ENCODE measurements at regions not wholly inside any gene's neighbourhood (a gene's known extent, or its start where the extent isn't known, plus 50 kb on each side); places are given as distances from the start of the nearest gene placed in this dataset.

DNA sequence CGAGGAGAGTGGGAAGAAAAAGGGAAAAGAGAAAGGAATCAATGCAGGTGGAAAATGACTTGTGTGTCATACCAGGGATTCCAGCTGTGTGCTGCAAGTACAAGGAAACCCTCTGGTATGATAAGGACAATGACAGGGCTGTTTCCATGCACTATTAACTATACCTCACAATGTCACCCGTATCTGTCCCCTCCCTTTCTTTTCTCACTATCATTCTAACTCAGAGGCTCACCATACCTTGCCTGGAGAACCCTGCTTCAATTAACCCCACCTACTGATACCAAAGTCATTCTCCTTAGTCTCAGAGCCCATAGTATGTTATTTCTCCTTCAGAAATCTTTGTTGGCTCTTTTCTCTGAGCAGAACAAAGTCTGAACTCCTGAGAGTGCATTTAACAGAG lies 236.2 kb upstream of the NREP start:
- no peak for TF ChIP-seq EZH2 (IDR thresholded peaks at IDR 0.05; ENCODE audit: borderline replicate concordance, low read length)
- TF ChIP-seq, protein P1, sequence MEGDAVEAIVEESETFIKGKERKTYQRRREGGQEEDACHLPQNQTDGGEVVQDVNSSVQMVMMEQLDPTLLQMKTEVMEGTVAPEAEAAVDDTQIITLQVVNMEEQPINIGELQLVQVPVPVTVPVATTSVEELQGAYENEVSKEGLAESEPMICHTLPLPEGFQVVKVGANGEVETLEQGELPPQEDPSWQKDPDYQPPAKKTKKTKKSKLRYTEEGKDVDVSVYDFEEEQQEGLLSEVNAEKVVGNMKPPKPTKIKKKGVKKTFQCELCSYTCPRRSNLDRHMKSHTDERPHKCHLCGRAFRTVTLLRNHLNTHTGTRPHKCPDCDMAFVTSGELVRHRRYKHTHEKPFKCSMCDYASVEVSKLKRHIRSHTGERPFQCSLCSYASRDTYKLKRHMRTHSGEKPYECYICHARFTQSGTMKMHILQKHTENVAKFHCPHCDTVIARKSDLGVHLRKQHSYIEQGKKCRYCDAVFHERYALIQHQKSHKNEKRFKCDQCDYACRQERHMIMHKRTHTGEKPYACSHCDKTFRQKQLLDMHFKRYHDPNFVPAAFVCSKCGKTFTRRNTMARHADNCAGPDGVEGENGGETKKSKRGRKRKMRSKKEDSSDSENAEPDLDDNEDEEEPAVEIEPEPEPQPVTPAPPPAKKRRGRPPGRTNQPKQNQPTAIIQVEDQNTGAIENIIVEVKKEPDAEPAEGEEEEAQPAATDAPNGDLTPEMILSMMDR (conservative IDR thresholded peaks at IDR 0.05 in 1 of 2, IDR thresholded peaks at IDR 0.05 in 1 of 2; ENCODE audit: extremely low read depth in 1 of 2, insufficient read depth in 1 of 2, low read depth in 1 of 2, low read length in 2 of 2): no peak
